ENCODE measurements at regions not wholly inside any gene's neighbourhood (a gene's known extent, or its start where the extent isn't known, plus 50 kb on each side); places are given as distances from the start of the nearest gene placed in this dataset.

DNA sequence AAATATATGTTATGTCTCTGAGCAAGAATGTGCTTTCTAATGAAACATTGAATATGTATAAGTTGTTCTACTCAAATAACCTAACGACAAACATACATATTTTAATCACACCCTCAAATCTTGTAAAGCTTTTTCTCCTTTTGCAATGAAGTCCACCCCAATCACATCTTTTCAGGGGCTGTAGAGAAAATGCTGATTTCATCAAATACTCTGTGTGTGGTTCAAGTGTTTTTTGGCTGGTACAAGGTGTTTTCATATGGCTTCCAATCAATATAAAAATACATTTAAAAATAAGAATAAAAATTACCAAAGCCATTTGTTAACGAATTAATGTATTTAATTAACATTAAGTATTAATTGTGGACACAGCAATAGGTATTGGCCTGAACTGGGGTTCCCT lies 57.2 kb upstream of the TMEM196 start:
- H4K20me1 ChIP-seq (ENCODE audit: insufficient read depth) = no peaks in the 10 kb centered on the region
- no peak for TF ChIP-seq MXI1 (conservative IDR thresholded peaks at IDR 0.05; ENCODE audit: poor library complexity, severe bottlenecking)
- no peak for TF ChIP-seq SMC3 (conservative IDR thresholded peaks at IDR 0.05; ENCODE audit: poor library complexity)
- TF ChIP-seq, protein P1, sequence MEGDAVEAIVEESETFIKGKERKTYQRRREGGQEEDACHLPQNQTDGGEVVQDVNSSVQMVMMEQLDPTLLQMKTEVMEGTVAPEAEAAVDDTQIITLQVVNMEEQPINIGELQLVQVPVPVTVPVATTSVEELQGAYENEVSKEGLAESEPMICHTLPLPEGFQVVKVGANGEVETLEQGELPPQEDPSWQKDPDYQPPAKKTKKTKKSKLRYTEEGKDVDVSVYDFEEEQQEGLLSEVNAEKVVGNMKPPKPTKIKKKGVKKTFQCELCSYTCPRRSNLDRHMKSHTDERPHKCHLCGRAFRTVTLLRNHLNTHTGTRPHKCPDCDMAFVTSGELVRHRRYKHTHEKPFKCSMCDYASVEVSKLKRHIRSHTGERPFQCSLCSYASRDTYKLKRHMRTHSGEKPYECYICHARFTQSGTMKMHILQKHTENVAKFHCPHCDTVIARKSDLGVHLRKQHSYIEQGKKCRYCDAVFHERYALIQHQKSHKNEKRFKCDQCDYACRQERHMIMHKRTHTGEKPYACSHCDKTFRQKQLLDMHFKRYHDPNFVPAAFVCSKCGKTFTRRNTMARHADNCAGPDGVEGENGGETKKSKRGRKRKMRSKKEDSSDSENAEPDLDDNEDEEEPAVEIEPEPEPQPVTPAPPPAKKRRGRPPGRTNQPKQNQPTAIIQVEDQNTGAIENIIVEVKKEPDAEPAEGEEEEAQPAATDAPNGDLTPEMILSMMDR (IDR thresholded peaks at IDR 0.05; ENCODE audit: poor library complexity, severe bottlenecking) = no peak
- no peak overlapping the region for H3K9ac ChIP-seq (ENCODE audit: low read length)
- no peak overlapping the region for H2AFZ ChIP-seq (ENCODE audit: low read depth, low read length)
- no peaks in the 10 kb centered on the region for H3K9me2 ChIP-seq (ENCODE audit: insufficient read depth, low read length)
- no peaks in the 10 kb centered on the region for H3K9me3 ChIP-seq (ENCODE audit: low read length)
- no peaks in the 10 kb centered on the region for H3K36me3 ChIP-seq (ENCODE audit: insufficient read depth, low read length)
- H3F3A ChIP-seq (ENCODE audit: insufficient read depth, low read length, poor library complexity, severe bottlenecking) = no peaks in the 10 kb centered on the region
- no peaks in the 10 kb centered on the region for H3K27me3 ChIP-seq (ENCODE audit: insufficient read depth, low read depth, low read length)
- H3K27ac ChIP-seq (ENCODE audit: low read length) = no peak overlapping the region
- no peaks in the 10 kb centered on the region for H3K79me2 ChIP-seq (replicated peaks; ENCODE audit: insufficient read depth, low read length)
- H3K4me2 ChIP-seq (ENCODE audit: low read length) = no peak overlapping the region
- H3K4me3 ChIP-seq (ENCODE audit: low read length) = no peak overlapping the region

Data from neural cell (in vitro differentiated cells).